GM12874 (cell line): ENCODE measurements at regions not wholly inside any gene's neighbourhood (a gene's known extent, or its start where the extent isn't known, plus 50 kb on each side); places are given as distances from the start of the nearest gene placed in this dataset.

Source experiments
- CTCF ChIP-seq: IDR thresholded peaks from 2 replicates; pipeline ENCODE4 v1.5.1; 2011; ENCODE audit warnings: low read depth, mild to moderate bottlenecking, control low read depth, low read length, moderate library complexity; ENCODE audit not compliant: insufficient read depth

- no peak for TF ChIP-seq CTCF
Measured at GRCh38 chr9:75452512-75452911, 364.2 kb downstream of the OSTF1 start.

- TF ChIP-seq CTCF = no peak
Measured at GRCh38 chr9:75454043-75454442, 365.7 kb downstream of the OSTF1 start.

- TF ChIP-seq CTCF = no peak
Measured at GRCh38 chr9:75454891-75455290, 366.6 kb downstream of the OSTF1 start.

GRCh38 chr9:75455444-75455921 is 367.2 kb downstream of the OSTF1 start:
- no peak for TF ChIP-seq CTCF

- TF ChIP-seq CTCF = no peak
Measured at GRCh38 chr9:75456698-75457097, 368.4 kb downstream of the OSTF1 start.

- TF ChIP-seq CTCF = no peak
Measured at GRCh38 chr9:75457474-75458011, 369.2 kb downstream of the OSTF1 start.

GRCh38 chr9:75461183-75461582 is 372.9 kb downstream of the OSTF1 start:
- TF ChIP-seq CTCF = no peak
